Common myeloid progenitor, CD34-positive (primary cell): ENCODE measurements at regions not wholly inside any gene's neighbourhood (a gene's known extent, or its start where the extent isn't known, plus 50 kb on each side); places are given as distances from the start of the nearest gene placed in this dataset.
"Not testable (repeated sequence)": the region's sequence is repeated elsewhere in the genome, so short reads cannot be mapped to it uniquely, and the experiment has no call there.

Source experiments
- CTCF ChIA-PET: fragments of 350-600 bp; sonication (Branson Sonifier 250); formaldehyde crosslinking; loops from one replicate; lab custom pipeline; 2021; ENCODE audit warnings: antibody characterized with exemption; lab: Charles Lee
- POLR2A ChIA-PET: fragments of 350-600 bp; sonication (Branson Sonifier 250); formaldehyde crosslinking; loops from one replicate; lab custom pipeline; 2021; ENCODE audit warnings: antibody characterized with exemption; lab: Charles Lee
- DNase-seq, 3 donors: peaks; one replicate each; pipeline versions ENCODE4 v3.0.0 to v3.0.0-alpha.2; 2013
- H3K27ac ChIP-seq, 2 experiments: 1 replicate in 1 of 2; 2 replicates in 1 of 2; pipeline ENCODE4 v1.7.0; 2013; ENCODE audit warnings: inconsistent platforms in 2 of 2, low read length in 2 of 2, mild to moderate bottlenecking in 2 of 2, low read depth in 1 of 2, moderate library complexity in 1 of 2; ENCODE audit not compliant: severe bottlenecking in 2 of 2, insufficient read depth in 1 of 2, poor library complexity in 1 of 2
- H3K27me3 ChIP-seq, 5 experiments: replicated peaks in 2 of 5; 1 replicate in 3 of 5; 2 replicates in 2 of 5; pipeline versions ENCODE4 v1.6.1 to v1.7.0; 2013; ENCODE audit warnings: low read length in 4 of 5, mild to moderate bottlenecking in 2 of 5, moderate library complexity in 2 of 5, inconsistent platforms in 1 of 5; ENCODE audit not compliant: insufficient read depth in 5 of 5, control insufficient read depth in 4 of 5
- H3K36me3 ChIP-seq, 4 experiments: 1 replicate in 2 of 4; 2 replicates in 2 of 4; pipeline versions ENCODE4 v1.6.1 to v1.7.0; 2013; ENCODE audit warnings: low read length in 3 of 4, control low read depth in 1 of 4, mild to moderate bottlenecking in 1 of 4; ENCODE audit not compliant: control insufficient read depth in 4 of 4, insufficient read depth in 4 of 4
- H3K4me1 ChIP-seq, 4 experiments: 1 replicate in 3 of 4; 2 replicates in 1 of 4; pipeline versions ENCODE4 v1.6.1 to v1.7.1; 2013; ENCODE audit warnings: low read length in 3 of 4, mild to moderate bottlenecking in 3 of 4, control low read depth in 1 of 4, inconsistent platforms in 1 of 4, moderate library complexity in 1 of 4; ENCODE audit not compliant: control insufficient read depth in 4 of 4, insufficient read depth in 4 of 4; ENCODE audit errors: control extremely low read depth in 1 of 4
- H3K4me3 ChIP-seq, 7 experiments: 1 replicate in 4 of 7; 2 replicates in 3 of 7; pipeline versions ENCODE4 v1.5.1 to v1.7.0; 2013; ENCODE audit warnings: mild to moderate bottlenecking in 7 of 7, low read length in 6 of 7, moderate library complexity in 6 of 7, inconsistent platforms in 2 of 7, low read depth in 2 of 7, control low read depth in 1 of 7; ENCODE audit not compliant: insufficient read depth in 4 of 7, control insufficient read depth in 1 of 7; ENCODE audit errors: extremely low read depth in 1 of 7
- H3K9me3 ChIP-seq, 5 experiments: 1 replicate in 4 of 5; 2 replicates in 1 of 5; pipeline versions ENCODE4 v1.6.1 to v1.7.1; 2013; ENCODE audit warnings: low read length in 4 of 5, mild to moderate bottlenecking in 2 of 5, inconsistent platforms in 1 of 5, low read depth in 1 of 5, moderate library complexity in 1 of 5; ENCODE audit not compliant: control insufficient read depth in 4 of 5, insufficient read depth in 2 of 5; ENCODE audit errors: control extremely low read depth in 1 of 5
- WGBS: methylation state at CpG from one replicate; pipeline ENCODE4 v1.1.5; 2013; ENCODE audit not compliant: insufficient coverage; 5-methylcytosine and 5-hydroxymethylcytosine counted together

DNA sequence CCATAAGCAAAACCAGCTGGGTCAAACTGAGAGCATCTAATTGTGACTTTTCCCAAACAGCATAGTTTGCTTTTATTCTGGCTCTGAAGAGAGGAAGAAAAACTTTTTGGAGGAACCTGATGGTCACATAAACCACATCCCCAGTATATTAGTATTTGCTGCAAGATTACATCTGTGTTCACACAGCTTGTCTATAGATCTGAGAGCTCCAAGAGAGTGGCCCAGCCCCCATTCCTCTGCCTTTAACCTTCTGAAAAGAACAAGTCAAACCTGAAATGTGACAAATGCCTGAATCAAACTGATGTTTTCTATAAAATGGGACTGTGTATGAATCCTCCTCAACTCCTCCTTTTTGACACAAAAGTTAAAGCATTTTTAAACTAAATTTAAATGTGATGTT lies 435.2 kb downstream of the ZNF479 start:
- CTCF ChIA-PET, POLR2A ChIA-PET, H3K9me3 ChIP-seq: not testable (repeated sequence)

GRCh38 chr7:56686276-56686859 lies 445.9 kb downstream of the ZNF479 start:
- POLR2A ChIA-PET: no interaction called here
- H3K27ac ChIP-seq: no peak overlapping the region
- no peaks in the 10 kb centered on the region for H3K4me1 ChIP-seq
- WGBS: 100% methylated on average over 1 of the region's 5 CpGs
- DNase-seq: no peak
- CTCF ChIA-PET: no interaction called here
- H3K27me3 ChIP-seq: no peaks in the 10 kb centered on the region
- no peak overlapping the region for H3K4me3 ChIP-seq
- peaks cover 3 to 22% (median 14%) of the 10 kb centered on the region in 5 experiments for H3K9me3 ChIP-seq
- H3K36me3 ChIP-seq: no peaks in the 10 kb centered on the region

More for the DNA sequence above, 435.2 kb downstream of the ZNF479 start:
- H3K4me3 ChIP-seq, H3K27ac ChIP-seq, H3K4me1 ChIP-seq, H3K36me3 ChIP-seq, DNase-seq, H3K27me3 ChIP-seq: not testable (repeated sequence)

DNA sequence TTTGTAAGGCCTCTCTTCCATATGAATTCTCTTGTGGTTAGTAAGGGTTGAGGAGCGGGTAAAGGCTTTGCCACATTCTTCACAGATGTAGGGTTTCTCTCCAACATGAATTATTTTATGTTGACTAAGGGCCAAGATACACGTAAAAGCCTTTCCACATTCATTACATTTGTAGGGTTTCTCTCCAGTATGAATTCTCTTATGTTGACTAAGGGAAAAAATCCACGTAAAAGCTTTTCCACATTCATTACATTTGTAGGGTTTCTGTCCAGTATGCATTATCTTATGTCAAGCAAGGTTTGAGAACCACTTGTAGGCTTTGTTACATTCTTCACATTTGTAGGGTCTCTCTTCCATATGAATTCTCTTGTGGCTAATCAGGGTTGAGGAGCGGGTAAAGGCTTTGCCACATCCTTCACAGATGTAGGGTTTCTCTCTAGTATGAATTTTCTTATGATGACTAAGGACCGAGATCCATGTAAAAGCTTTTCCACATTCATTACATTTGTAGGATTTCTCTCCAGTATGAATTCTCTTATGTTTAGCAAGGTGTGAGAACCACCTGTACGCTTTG lies 493.0 kb downstream of the ZNF479 start:
- Histone ChIP-seq H3K27me3 (no peaks in the 10 kb centered on the region), H3K27ac (no peak overlapping the region), H3K4me1 (no peaks in the 10 kb centered on the region), H3K4me3 (no peak overlapping the region), H3K9me3 (peaks cover 0 to 53% (median 25%) of the 10 kb centered on the region in 5 experiments), H3K36me3 (no peaks in the 10 kb centered on the region)
- no peak for DNase-seq
- CTCF ChIA-PET: no interaction called here
- WGBS: 100% methylated on average over 1 of the region's 6 CpGs
- POLR2A ChIA-PET: no interaction called here

GRCh38 chr7:56609852-56610355 lies 493.7 kb upstream of the NUPR2 start:
- no peak overlapping the region for H3K4me3 ChIP-seq
- no peak for DNase-seq
- H3K36me3 ChIP-seq: no peaks in the 10 kb centered on the region
- CTCF ChIA-PET: no interaction called here
- H3K9me3 ChIP-seq: peaks cover 0 to 35% (median 10%) of the 10 kb centered on the region in 5 experiments
- no peaks in the 10 kb centered on the region for H3K4me1 ChIP-seq
- H3K27me3 ChIP-seq: no peaks in the 10 kb centered on the region
- POLR2A ChIA-PET: no interaction called here
- no CpG with 5 or more reads among the region's 2 CpGs for WGBS
- no peak overlapping the region for H3K27ac ChIP-seq

DNA sequence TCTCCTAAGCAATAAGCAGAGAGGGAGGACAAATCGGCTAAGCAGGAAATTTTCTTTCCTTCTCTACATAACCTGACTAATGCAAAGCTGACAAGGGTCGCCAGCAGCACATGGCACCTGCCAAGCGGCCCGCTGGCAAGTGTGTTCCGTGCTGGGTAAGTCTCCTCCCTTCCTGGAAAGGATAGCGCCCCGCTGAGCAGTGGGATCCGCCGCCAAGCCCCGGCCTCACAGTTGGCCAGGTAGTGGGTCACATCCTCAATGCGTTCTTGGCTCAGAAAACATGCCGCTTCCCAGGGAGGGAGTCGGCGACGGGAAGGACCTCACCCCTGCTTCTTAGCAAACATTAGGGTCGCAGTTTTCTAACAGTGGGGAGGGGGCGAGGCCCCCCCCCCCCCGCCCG lies 488.9 kb upstream of the NUPR2 start:
- H3K27me3 ChIP-seq: no peaks in the 10 kb centered on the region
- ChIA-PET POLR2A (no interaction called here), CTCF (no interaction called here)
- H3K4me3 ChIP-seq: no peak overlapping the region
- no peak for DNase-seq
- H3K4me1 ChIP-seq: no peaks in the 10 kb centered on the region
- WGBS: 58% methylated on average over 12 of the region's 19 CpGs
- no peak overlapping the region for H3K27ac ChIP-seq
- no peaks in the 10 kb centered on the region for H3K36me3 ChIP-seq
- H3K9me3 ChIP-seq: peaks cover 2 to 26% (median 12%) of the 10 kb centered on the region in 5 experiments

GRCh38 chr7:56578612-56579011 lies 462.4 kb upstream of the NUPR2 start:
- DNase-seq: no peak
- no peak overlapping the region for H3K4me3 ChIP-seq
- H3K27ac ChIP-seq: no peak overlapping the region
- no peaks in the 10 kb centered on the region for H3K36me3 ChIP-seq
- H3K9me3 ChIP-seq: peaks cover 2 to 8% (median 7%) of the 10 kb centered on the region in 5 experiments
- CTCF ChIA-PET: no interaction called here
- no peaks in the 10 kb centered on the region for H3K4me1 ChIP-seq
- 22% methylated on average over 1 of the region's 2 CpGs for WGBS
- POLR2A ChIA-PET: no interaction called here
- no peaks in the 10 kb centered on the region for H3K27me3 ChIP-seq

DNA sequence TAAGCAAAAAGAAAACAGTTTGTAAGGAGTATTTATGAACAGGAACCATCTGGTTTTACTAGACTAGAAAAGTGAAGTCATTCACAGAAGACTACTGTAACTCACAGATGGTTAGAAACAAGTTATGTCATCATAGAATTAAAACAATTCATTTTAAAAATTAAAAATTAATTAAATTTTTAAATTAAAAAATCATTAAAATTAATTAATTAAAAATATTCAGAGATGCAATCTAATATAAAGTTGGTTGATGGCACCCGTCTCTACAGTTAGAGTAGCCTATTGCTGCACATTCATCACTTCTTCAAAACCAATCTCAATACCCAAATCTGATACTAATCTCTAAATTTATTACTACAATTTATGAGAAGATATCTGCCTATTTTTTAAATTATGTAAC lies 454.8 kb upstream of the NUPR2 start:
- Histone ChIP-seq H3K36me3 (no peaks in the 10 kb centered on the region), H3K27me3 (no peaks in the 10 kb centered on the region), H3K4me3 (no peak overlapping the region), H3K9me3 (peaks cover 2 to 15% (median 7%) of the 10 kb centered on the region in 5 experiments), H3K4me1 (no peaks in the 10 kb centered on the region), H3K27ac (no peak overlapping the region)
- DNase-seq: no peak
- WGBS: no CpG with 5 or more reads among the region's 1 CpG
- POLR2A ChIA-PET: no interaction called here
- CTCF ChIA-PET: no interaction called here
